Esophagus mucosa (tissue), 1 donor: ENCODE measurements at regions not wholly inside any gene's neighbourhood (a gene's known extent, or its start where the extent isn't known, plus 50 kb on each side); places are given as distances from the start of the nearest gene placed in this dataset.
A peak's percentile ranks its signal among the peaks of the same experiment; 100 is the strongest.

ENCODE experiments used
- ATAC-seq: fragments of 200-7000 bp; cut with Tn5 transposase; one replicate; pipeline ENCODE4 v1.9.1; 2020
- donor health status: DM: yes; HTN: yes; CAD: no.

GRCh38 chr6:44614396-44614795 lies 226.9 kb downstream of the CDC5L start:
- no peak for ATAC-seq

- ATAC-seq = no peak
Measured at GRCh38 chr6:44615621-44616020, 228.1 kb downstream of the CDC5L start.

GRCh38 chr6:44617416-44617815 lies 229.9 kb downstream of the CDC5L start:
- ATAC-seq = no peak

- ATAC-seq = no peak
Measured at GRCh38 chr6:44618371-44618770, 230.9 kb downstream of the CDC5L start.

GRCh38 chr6:44620922-44621321 lies 233.4 kb downstream of the CDC5L start:
- no peak for ATAC-seq

GRCh38 chr6:44621846-44622245 lies 234.3 kb downstream of the CDC5L start:
- no peak for ATAC-seq

- no peak for ATAC-seq
Measured at GRCh38 chr6:44622555-44622954, 235.0 kb downstream of the CDC5L start.

- no peak for ATAC-seq
Measured at GRCh38 chr6:44622956-44623355, 235.4 kb downstream of the CDC5L start.

GRCh38 chr6:44624226-44624625 lies 236.7 kb downstream of the CDC5L start:
- no peak for ATAC-seq

- ATAC-seq = no peak
Measured at GRCh38 chr6:44624936-44625573, 237.5 kb downstream of the CDC5L start.

- no peak for ATAC-seq
Measured at GRCh38 chr6:44625996-44626395, 238.5 kb downstream of the CDC5L start.

GRCh38 chr6:44626616-44627015 lies 239.1 kb downstream of the CDC5L start:
- peak; percentile 27 for ATAC-seq

GRCh38 chr6:44627091-44627882 lies 239.8 kb downstream of the CDC5L start:
- ATAC-seq = peak; percentile 31

GRCh38 chr6:44627883-44628271 lies 240.4 kb downstream of the CDC5L start:
- ATAC-seq = no peak

- ATAC-seq = no peak
Measured at GRCh38 chr6:44628347-44628746, 240.8 kb downstream of the CDC5L start.

- ATAC-seq = no peak
Measured at GRCh38 chr6:44629636-44630035, 242.1 kb downstream of the CDC5L start.

GRCh38 chr6:44630125-44631028 lies 242.9 kb downstream of the CDC5L start:
- peak; percentile 41 for ATAC-seq

GRCh38 chr6:44631968-44632367 lies 244.5 kb downstream of the CDC5L start:
- ATAC-seq = no peak

- no peak for ATAC-seq
Measured at GRCh38 chr6:44634321-44634720, 246.8 kb downstream of the CDC5L start.

- no peak for ATAC-seq
Measured at GRCh38 chr6:44635486-44635885, 248.0 kb downstream of the CDC5L start.

- ATAC-seq = no peak
Measured at GRCh38 chr6:44636561-44637248, 249.2 kb downstream of the CDC5L start.

GRCh38 chr6:44641344-44642031 lies 254.0 kb downstream of the CDC5L start:
- ATAC-seq = no peak
